Prostate gland (tissue), 2 donors: ENCODE measurements at regions not wholly inside any gene's neighbourhood (a gene's known extent, or its start where the extent isn't known, plus 50 kb on each side); places are given as distances from the start of the nearest gene placed in this dataset.
A peak's percentile ranks its signal among the peaks of the same experiment; 100 is the strongest.

Experiments used
- DNase-seq: peaks from one replicate; pipeline ENCODE4 v3.0.0-alpha.2; 2019; ENCODE audit warnings: low spot score
- H3K27ac ChIP-seq, 2 donors: fragments of 200-600 bp; sonication (generic); 2 replicates each; pipeline ENCODE4 v1.5.1; 2017 to 2019
- H3K27me3 ChIP-seq: fragments of 200-600 bp; sonication (generic); replicated peaks from 2 replicates; pipeline ENCODE4 v1.5.1; 2019; ENCODE audit not compliant: insufficient read depth
- H3K36me3 ChIP-seq, 2 donors: fragments of 200-600 bp; sonication (generic); 1 replicate in 1 of 2; 2 replicates in 1 of 2; pipeline versions ENCODE4 v1.5.1 to v1.8.1; 2017 to 2019
- H3K4me1 ChIP-seq: fragments of 200-600 bp; sonication (generic); replicated peaks from 2 replicates; pipeline ENCODE4 v1.5.1; 2019
- H3K4me3 ChIP-seq, 2 donors: fragments of 200-600 bp; sonication (generic); 2 replicates each; pipeline ENCODE4 v1.5.1; 2017 to 2019
- H3K9me3 ChIP-seq: fragments of 200-600 bp; sonication (generic); 2 replicates; pipeline ENCODE4 v1.5.1; 2017
- CTCF ChIP-seq, 4 experiments: fragments of 200-600 bp in 2 of 4; fragments of 450-650 bp in 2 of 4; sonication (generic) in 2 of 4; IDR thresholded peaks; 1 replicate in 3 of 4; 2 replicates in 1 of 4; pipeline ENCODE4 v1.5.1; 2016 to 2019; ENCODE audit warnings: antibody characterized with exemption in 4 of 4, mild to moderate bottlenecking in 2 of 4, moderate library complexity in 2 of 4
- POLR2A ChIP-seq: fragments of 450-650 bp; IDR thresholded peaks from one replicate; pipeline ENCODE4 v1.6.1; 2016; ENCODE audit warnings: antibody characterized with exemption, mild to moderate bottlenecking
- POLR2AphosphoS5 ChIP-seq: sonication (generic); formaldehyde crosslinking; IDR thresholded peaks from one replicate; pipeline ENCODE4 v1.6.1; 2017; ENCODE audit warnings: antibody characterized with exemption
- WGBS: methylation state at CpG from one replicate; pipeline ENCODE4 v1.1.5; 2018; 5-methylcytosine and 5-hydroxymethylcytosine counted together
- intact Hi-C: fragments of 100-400 bp; cut with DNase I; formaldehyde crosslinking; loops from one replicate; pipeline ENCODE4 v1.14.2; 2022

GRCh38 chr18:22101731-22102130 is 67.7 kb upstream of the GATA6 start:
- intact Hi-C loops = no loop called here

DNA sequence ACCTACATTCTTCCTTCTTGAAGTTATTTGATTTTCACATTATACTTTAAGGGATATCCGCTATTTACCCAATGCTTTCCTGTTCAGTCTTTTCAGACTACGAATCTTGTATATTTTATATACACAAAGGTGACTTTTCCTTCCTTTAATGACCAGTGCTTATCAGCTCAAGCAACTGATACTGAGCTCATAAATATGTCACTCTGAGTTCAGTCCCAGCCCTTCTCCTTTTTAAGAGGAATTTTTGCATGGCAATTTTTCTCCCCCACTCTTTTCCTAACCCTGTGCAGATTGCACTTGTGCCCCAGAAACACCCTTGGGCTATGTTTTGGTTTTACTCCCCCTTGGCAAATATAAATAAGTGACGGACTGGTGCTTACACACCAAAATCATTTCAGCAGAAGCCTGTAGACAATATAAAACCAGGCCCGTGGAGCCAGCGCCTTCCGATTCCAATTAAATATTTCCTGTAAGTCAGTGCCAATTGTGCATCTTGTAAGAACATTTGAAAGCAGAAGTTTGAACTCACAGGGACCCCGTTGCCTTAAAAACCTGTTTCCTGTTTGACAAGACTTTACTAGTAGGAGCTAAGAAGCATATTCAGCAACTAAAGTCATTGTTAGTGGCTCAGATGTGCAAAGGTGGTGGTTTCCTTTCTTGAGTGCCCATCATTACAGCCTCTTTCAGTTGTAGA is 66.3 kb upstream of the GATA6 start:
- 28% methylated on average over 7 of the region's 7 CpGs for WGBS
- DNase-seq = no peak
- intact Hi-C loops = no loop called here

More at GRCh38 chr18:22101731-22102130, 67.7 kb upstream of the GATA6 start:
- no peak overlapping the region for H3K4me3 ChIP-seq
- no peak overlapping the region for H3K27ac ChIP-seq
- no peaks in the 10 kb centered on the region for H3K4me1 ChIP-seq
- WGBS = 95% methylated on average over 4 of the region's 4 CpGs
- TF ChIP-seq POLR2A = no peak
- TF ChIP-seq POLR2AphosphoS5 = no peak
- TF ChIP-seq CTCF (IDR thresholded peaks at IDR 0.05) = no peak
- DNase-seq = no peak
- no peaks in the 10 kb centered on the region for H3K27me3 ChIP-seq
- H3K36me3 ChIP-seq = no peaks in the 10 kb centered on the region
- H3K9me3 ChIP-seq = no peaks in the 10 kb centered on the region

GRCh38 chr18:22103647-22104031 is 65.8 kb upstream of the GATA6 start:
- H3K9me3 ChIP-seq = no peaks in the 10 kb centered on the region
- intact Hi-C loops = no loop called here
- no peak for DNase-seq
- TF ChIP-seq POLR2A (no peak), CTCF (IDR thresholded peaks at IDR 0.05) (no peak), POLR2AphosphoS5 (no peak)
- H3K4me1 ChIP-seq = no peaks in the 10 kb centered on the region
- H3K27me3 ChIP-seq = no peaks in the 10 kb centered on the region
- H3K4me3 ChIP-seq = no peak overlapping the region
- WGBS = 75% methylated on average over 6 of the region's 6 CpGs
- no peaks in the 10 kb centered on the region for H3K36me3 ChIP-seq
- no peak overlapping the region for H3K27ac ChIP-seq

More for the DNA sequence above, 66.3 kb upstream of the GATA6 start:
- TF ChIP-seq CTCF (IDR thresholded peaks at IDR 0.05) (no peak), POLR2A (no peak), POLR2AphosphoS5 (no peak)
- Histone ChIP-seq H3K36me3 (no peaks in the 10 kb centered on the region), H3K4me1 (no peaks in the 10 kb centered on the region), H3K4me3 (no peak overlapping the region), H3K27me3 (no peaks in the 10 kb centered on the region), H3K9me3 (no peaks in the 10 kb centered on the region), H3K27ac (no peak overlapping the region)

DNA sequence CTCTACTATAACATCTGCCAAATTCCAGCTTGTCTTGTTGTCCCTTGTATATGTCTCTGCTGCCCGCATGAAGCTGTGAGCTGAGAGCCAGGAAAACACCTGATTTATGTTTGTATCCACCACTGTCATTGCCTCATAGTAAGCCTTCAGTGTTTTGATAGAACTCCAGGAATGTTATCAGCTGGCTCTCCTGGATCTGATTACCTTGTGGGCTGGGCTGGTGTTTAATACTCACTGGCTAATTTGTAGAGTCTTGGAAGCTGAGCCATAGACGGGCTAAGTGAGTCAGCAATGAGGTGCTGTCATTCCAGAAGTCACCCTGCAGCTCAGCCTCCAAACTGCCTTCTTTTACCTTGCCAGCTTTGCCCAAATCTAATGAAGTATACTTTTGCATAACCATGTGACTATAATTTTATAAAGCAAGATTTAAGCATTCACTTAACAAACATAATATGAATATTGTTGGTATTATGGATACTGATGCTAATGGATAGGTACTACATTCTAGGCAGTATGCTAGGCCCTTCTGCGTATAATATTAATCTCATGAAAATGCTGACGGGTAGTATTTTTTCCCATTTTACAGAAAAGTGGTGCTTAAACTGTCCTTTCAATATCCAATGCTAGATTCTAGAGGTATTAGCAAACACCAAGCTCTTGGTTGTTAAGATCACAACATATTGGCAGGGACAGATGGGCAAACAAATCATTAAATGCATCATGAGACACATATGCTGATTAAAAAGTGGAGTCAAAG is 62.7 kb upstream of the GATA6 start:
- TF ChIP-seq CTCF (IDR thresholded peaks at IDR 0.05) (no peak), POLR2A (no peak), POLR2AphosphoS5 (no peak)
- H3K36me3 ChIP-seq = no peaks in the 10 kb centered on the region
- peak; percentile 11 for DNase-seq
- H3K27ac ChIP-seq = no peak overlapping the region
- intact Hi-C loops = no loop called here
- no peaks in the 10 kb centered on the region for H3K4me1 ChIP-seq
- peaks cover 3% of the 10 kb centered on the region for H3K27me3 ChIP-seq
- no peaks in the 10 kb centered on the region for H3K9me3 ChIP-seq
- 63% methylated on average over 4 of the region's 4 CpGs for WGBS
- no peak overlapping the region for H3K4me3 ChIP-seq
